ENCODE measurements at regions not wholly inside any gene's neighbourhood (a gene's known extent, or its start where the extent isn't known, plus 50 kb on each side); places are given as distances from the start of the nearest gene placed in this dataset.

GRCh38 chr9:99430301-99430700, 208.2 kb downstream of the SEC61B start:
- 86 to 98% methylated on average over 2 of the region's 2 CpGs for WGBS, 2 donors
- TF ChIP-seq, protein P1, sequence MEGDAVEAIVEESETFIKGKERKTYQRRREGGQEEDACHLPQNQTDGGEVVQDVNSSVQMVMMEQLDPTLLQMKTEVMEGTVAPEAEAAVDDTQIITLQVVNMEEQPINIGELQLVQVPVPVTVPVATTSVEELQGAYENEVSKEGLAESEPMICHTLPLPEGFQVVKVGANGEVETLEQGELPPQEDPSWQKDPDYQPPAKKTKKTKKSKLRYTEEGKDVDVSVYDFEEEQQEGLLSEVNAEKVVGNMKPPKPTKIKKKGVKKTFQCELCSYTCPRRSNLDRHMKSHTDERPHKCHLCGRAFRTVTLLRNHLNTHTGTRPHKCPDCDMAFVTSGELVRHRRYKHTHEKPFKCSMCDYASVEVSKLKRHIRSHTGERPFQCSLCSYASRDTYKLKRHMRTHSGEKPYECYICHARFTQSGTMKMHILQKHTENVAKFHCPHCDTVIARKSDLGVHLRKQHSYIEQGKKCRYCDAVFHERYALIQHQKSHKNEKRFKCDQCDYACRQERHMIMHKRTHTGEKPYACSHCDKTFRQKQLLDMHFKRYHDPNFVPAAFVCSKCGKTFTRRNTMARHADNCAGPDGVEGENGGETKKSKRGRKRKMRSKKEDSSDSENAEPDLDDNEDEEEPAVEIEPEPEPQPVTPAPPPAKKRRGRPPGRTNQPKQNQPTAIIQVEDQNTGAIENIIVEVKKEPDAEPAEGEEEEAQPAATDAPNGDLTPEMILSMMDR (IDR thresholded peaks at IDR 0.05) = no peak
- TF ChIP-seq POLR2A (IDR thresholded peaks at IDR 0.05) = no peak
- no peak for DNase-seq (ENCODE audit: low spot score in 2 of 2)
- no peak overlapping the region for H3K4me3 ChIP-seq (ENCODE audit: low read depth, poor library complexity, severe bottlenecking)
- intact Hi-C loops (cut with DNase I; ENCODE audit: low total_unique reads) = no loop called here

- TF ChIP-seq POLR2A (IDR thresholded peaks at IDR 0.05) = no peak
- TF ChIP-seq, protein P1 (IDR thresholded peaks at IDR 0.05) = no peak
- DNase-seq (ENCODE audit: low spot score in 2 of 2) = no peak
- intact Hi-C loops (cut with DNase I; ENCODE audit: low total_unique reads) = no loop called here
- whole genome bisulfite sequencing, 2 donors = 21 to 24% methylated on average over 1 of the region's 1 CpG
- H3K4me3 ChIP-seq (ENCODE audit: low read depth, poor library complexity, severe bottlenecking) = no peak overlapping the region
Observed at GRCh38 chr9:99431103-99431502, 209.0 kb downstream of the SEC61B start.

- WGBS, 2 donors = 83 to 92% methylated on average over 4 of the region's 4 CpGs
- TF ChIP-seq, protein P1 (IDR thresholded peaks at IDR 0.05) = no peak
- no peak for TF ChIP-seq POLR2A (IDR thresholded peaks at IDR 0.05)
- no peak overlapping the region for H3K4me3 ChIP-seq (ENCODE audit: low read depth, poor library complexity, severe bottlenecking)
- intact Hi-C loops (cut with DNase I; ENCODE audit: low total_unique reads) = no loop called here
- DNase-seq (ENCODE audit: low spot score in 2 of 2) = no peak
Observed at GRCh38 chr9:99432075-99432474, 210.0 kb downstream of the SEC61B start.

DNA sequence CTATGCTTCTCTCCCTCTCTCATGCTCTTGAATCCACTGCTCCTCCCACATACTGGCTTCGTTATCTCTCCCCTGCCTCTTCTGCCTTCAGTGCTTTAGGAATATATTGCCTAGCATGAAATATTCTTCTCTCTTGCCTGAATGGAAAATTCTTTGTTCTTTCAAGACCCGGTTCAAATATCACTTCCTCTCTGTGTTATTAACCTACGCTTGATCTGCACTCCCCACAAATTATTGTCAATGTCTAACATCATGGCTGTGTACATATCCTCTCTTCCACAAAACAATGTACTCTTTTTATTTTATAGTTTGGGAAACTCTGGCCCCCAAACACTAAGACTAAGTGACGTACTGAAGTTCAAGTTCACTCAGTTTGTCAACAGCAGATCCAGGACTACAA, 211.0 kb downstream of the SEC61B start:
- H3K4me3 ChIP-seq (ENCODE audit: low read depth, poor library complexity, severe bottlenecking) = no peak overlapping the region
- DNase-seq (ENCODE audit: low spot score in 2 of 2) = no peak
- intact Hi-C loops (cut with DNase I; ENCODE audit: low total_unique reads) = no loop called here
- TF ChIP-seq, protein P1 (IDR thresholded peaks at IDR 0.05) = no peak
- TF ChIP-seq POLR2A (IDR thresholded peaks at IDR 0.05) = no peak
- WGBS, 2 donors = 82 to 83% methylated on average over 4 of the region's 4 CpGs

- intact Hi-C loops (cut with DNase I; ENCODE audit: low total_unique reads) = no loop called here
- no peak overlapping the region for H3K4me3 ChIP-seq (ENCODE audit: low read depth, poor library complexity, severe bottlenecking)
- WGBS, 2 donors = 15 to 18% methylated on average over 3 of the region's 3 CpGs
- DNase-seq (ENCODE audit: low spot score in 2 of 2) = peak; percentile 46 to 89
- TF ChIP-seq POLR2A (IDR thresholded peaks at IDR 0.05) = no peak
- TF ChIP-seq, protein P1 (IDR thresholded peaks at IDR 0.05) = no peak
Observed at GRCh38 chr9:99433555-99433954, 211.5 kb downstream of the SEC61B start.

DNA sequence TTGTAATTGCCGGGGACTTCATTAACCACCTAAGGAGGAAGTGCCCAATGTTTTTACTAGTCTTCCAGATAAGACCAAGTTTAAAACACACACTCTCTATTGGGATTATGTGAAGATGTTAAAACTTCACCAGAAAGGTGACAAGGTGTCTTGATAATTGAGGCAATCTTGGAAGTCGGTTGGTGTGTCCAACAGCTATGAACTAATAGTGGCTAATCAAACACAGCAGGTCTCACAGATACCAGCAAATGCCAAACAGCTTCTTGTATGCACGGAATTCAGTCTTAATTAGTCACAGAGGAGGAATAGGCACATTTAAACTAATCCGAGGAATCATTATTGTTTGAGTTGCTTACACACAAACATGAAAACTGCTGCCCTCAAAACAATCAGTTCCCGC, 214.5 kb downstream of the SEC61B start:
- WGBS, 2 donors = 81 to 82% methylated on average over 5 of the region's 5 CpGs
- intact Hi-C loops (cut with DNase I; ENCODE audit: low total_unique reads) = no loop called here
- DNase-seq (ENCODE audit: low spot score in 2 of 2) = no peak
- no peak overlapping the region for H3K4me3 ChIP-seq (ENCODE audit: low read depth, poor library complexity, severe bottlenecking)
- TF ChIP-seq POLR2A (IDR thresholded peaks at IDR 0.05) = no peak
- TF ChIP-seq, protein P1 (IDR thresholded peaks at IDR 0.05) = no peak
